HFFc6 (cell line): ENCODE measurements at regions not wholly inside any gene's neighbourhood (a gene's known extent, or its start where the extent isn't known, plus 50 kb on each side); places are given as distances from the start of the nearest gene placed in this dataset.

Experiments
- DNase-seq: peaks from one replicate; pipeline ENCODE4 v3.0.0-alpha.2; 2018
- H3K27ac Mint-ChIP-seq: 2 replicates; pipeline ENCODE4 v1.8.0; 2020; ENCODE audit warnings: mild to moderate bottlenecking, mixed read lengths
- H3K27me3 Mint-ChIP-seq: 2 replicates; pipeline ENCODE4 v1.8.0; 2021; ENCODE audit warnings: mild to moderate bottlenecking, moderate library complexity, mixed read lengths; ENCODE audit not compliant: insufficient read depth
- H3K36me3 Mint-ChIP-seq: 2 replicates; pipeline ENCODE4 v1.8.0; 2021; ENCODE audit warnings: low read depth, mixed read lengths
- H3K4me1 Mint-ChIP-seq: 2 replicates; pipeline ENCODE4 v1.8.0; 2020; ENCODE audit warnings: low read depth, mixed read lengths
- H3K4me3 Mint-ChIP-seq: 2 replicates; pipeline ENCODE4 v1.8.0; 2020; ENCODE audit warnings: mild to moderate bottlenecking, moderate library complexity, mixed read lengths
- H3K9me3 Mint-ChIP-seq: 2 replicates; pipeline ENCODE4 v1.8.0; 2020; ENCODE audit warnings: mild to moderate bottlenecking, mixed read lengths
- TF ChIP-seq, protein P1 (sequence below): fragments of 200-600 bp; sonication (generic); IDR thresholded peaks from 2 replicates; pipeline ENCODE4 v1.5.0; 2021; ENCODE audit warnings: antibody characterized with exemption, mild to moderate bottlenecking

DNA sequence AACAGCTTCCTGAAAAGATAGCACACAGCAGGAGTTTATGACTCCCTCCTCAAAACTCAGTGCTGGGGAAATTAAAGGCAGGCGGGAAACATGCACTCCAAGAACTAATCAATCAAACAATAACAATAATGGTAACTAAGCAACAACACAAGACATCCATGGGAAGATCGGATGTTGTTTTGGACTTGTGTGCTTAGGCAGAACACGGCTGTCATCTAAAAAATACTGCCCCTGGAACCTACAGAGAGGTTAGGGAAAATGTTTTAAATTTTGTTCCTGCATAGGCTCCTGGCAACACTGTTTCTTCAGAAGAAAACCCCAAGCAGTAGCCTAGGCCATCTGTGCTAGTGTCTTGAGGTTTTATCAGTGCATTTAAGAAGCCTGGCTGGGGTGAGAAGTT is 1378.2 kb downstream of the STIM2 start:
- Mint-ChIP-seq H3K4me1 (peaks cover 26% of the 10 kb centered on the region), H3K9me3 (no peaks in the 10 kb centered on the region), H3K36me3 (no peaks in the 10 kb centered on the region), H3K4me3 (no peak overlapping the region), H3K27ac (no peak overlapping the region), H3K27me3 (no peaks in the 10 kb centered on the region)
- DNase-seq = no peak
- TF ChIP-seq, protein P1, sequence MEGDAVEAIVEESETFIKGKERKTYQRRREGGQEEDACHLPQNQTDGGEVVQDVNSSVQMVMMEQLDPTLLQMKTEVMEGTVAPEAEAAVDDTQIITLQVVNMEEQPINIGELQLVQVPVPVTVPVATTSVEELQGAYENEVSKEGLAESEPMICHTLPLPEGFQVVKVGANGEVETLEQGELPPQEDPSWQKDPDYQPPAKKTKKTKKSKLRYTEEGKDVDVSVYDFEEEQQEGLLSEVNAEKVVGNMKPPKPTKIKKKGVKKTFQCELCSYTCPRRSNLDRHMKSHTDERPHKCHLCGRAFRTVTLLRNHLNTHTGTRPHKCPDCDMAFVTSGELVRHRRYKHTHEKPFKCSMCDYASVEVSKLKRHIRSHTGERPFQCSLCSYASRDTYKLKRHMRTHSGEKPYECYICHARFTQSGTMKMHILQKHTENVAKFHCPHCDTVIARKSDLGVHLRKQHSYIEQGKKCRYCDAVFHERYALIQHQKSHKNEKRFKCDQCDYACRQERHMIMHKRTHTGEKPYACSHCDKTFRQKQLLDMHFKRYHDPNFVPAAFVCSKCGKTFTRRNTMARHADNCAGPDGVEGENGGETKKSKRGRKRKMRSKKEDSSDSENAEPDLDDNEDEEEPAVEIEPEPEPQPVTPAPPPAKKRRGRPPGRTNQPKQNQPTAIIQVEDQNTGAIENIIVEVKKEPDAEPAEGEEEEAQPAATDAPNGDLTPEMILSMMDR = no peak

DNA sequence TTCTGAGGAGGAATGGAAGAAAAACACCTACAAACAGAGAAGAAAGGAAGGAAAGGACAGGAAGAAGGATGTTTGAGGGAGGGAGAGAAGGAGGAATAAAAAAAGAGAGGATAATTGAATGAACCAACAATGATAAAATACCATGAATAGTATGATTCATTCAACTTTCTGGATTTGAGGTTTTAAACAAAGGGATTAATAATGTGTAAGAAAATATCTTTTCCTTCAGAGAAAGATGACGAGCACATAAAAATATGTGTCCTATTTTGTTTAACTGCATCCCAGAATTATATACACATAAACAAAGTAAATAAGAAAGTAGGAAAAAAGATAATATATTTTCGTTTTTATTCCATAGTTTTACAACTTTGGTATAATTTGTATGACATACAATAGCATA is 1380.4 kb downstream of the STIM2 start:
- Mint-ChIP-seq H3K4me3 (no peak overlapping the region), H3K27me3 (no peaks in the 10 kb centered on the region), H3K9me3 (no peaks in the 10 kb centered on the region), H3K27ac (no peak overlapping the region), H3K4me1 (peaks cover 15% of the 10 kb centered on the region), H3K36me3 (no peaks in the 10 kb centered on the region)
- TF ChIP-seq, protein P1 = no peak
- DNase-seq = no peak

DNA sequence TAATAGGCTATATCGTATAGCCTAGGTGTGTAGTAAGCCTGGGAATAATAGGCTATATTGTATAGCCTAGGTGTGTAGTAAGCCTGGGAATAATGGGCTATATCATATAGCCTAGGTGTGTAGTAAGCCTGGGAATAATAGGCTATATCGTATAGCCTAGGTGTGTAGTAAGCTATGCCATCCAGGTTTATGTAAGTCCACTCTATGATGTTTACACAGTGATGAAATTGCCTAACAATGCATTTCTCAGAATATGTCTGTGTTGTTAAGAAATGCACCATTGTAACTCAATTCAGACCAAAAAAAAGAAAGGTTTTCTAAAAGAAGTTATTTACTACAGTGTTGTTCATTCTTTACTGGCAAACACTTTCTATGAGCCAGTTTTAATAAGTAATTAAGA is 1387.2 kb downstream of the STIM2 start:
- H3K4me3 Mint-ChIP-seq = no peak overlapping the region
- no peaks in the 10 kb centered on the region for H3K36me3 Mint-ChIP-seq
- H3K4me1 Mint-ChIP-seq = peaks cover 19% of the 10 kb centered on the region
- no peak for DNase-seq
- TF ChIP-seq, protein P1 = no peak
- no peaks in the 10 kb centered on the region for H3K27me3 Mint-ChIP-seq
- no peak overlapping the region for H3K27ac Mint-ChIP-seq
- H3K9me3 Mint-ChIP-seq = no peaks in the 10 kb centered on the region

DNA sequence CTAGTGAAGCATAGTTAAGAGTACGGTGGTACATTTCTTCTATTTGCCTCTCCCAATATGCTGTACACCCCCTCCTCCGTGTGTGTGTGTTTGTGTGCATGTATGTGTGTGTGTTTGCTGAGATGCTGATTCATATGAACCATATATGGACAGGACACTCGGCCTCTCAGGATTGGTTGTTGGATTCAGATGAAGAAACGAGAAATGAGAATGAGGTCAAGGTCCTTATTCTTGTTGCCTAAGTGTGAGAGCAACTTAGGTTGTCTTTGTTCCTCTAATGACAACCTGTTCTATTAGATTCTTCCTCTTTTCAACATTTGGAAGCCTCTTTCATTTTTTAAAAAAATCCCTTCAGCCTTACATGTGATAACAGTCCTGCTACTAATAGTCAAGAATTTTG is 1387.6 kb downstream of the STIM2 start:
- Mint-ChIP-seq H3K4me1 (peaks cover 19% of the 10 kb centered on the region), H3K4me3 (no peak overlapping the region), H3K27me3 (no peaks in the 10 kb centered on the region), H3K36me3 (no peaks in the 10 kb centered on the region), H3K9me3 (no peaks in the 10 kb centered on the region), H3K27ac (no peak overlapping the region)
- TF ChIP-seq, protein P1 = no peak
- DNase-seq = no peak

DNA sequence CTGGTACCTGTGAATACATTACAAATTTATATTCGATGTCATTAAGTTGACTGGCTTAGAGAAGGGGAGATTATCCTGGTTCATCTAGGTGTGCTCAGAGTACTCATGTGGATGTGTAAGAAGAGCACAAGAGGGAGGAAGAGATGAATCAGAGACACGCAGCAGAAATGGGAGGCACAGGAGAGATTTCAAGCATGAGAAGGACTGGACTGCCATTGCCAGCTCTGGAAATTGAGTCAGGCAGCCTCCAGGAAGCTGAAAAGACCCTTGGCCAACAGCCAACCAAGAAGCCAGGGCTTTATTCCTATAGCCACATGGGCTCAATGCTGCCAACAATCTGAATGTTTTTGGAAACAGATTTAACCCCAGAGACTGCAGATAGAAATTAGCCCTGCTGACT is 1390.0 kb downstream of the STIM2 start:
- Mint-ChIP-seq H3K9me3 (peaks cover 9% of the 10 kb centered on the region), H3K27me3 (no peaks in the 10 kb centered on the region), H3K36me3 (peaks cover 4% of the 10 kb centered on the region; the same call in 1 of the 2 replicates), H3K4me3 (no peak overlapping the region), H3K27ac (no peak overlapping the region), H3K4me1 (peaks cover 19% of the 10 kb centered on the region)
- TF ChIP-seq, protein P1 = no peak
- no peak for DNase-seq

DNA sequence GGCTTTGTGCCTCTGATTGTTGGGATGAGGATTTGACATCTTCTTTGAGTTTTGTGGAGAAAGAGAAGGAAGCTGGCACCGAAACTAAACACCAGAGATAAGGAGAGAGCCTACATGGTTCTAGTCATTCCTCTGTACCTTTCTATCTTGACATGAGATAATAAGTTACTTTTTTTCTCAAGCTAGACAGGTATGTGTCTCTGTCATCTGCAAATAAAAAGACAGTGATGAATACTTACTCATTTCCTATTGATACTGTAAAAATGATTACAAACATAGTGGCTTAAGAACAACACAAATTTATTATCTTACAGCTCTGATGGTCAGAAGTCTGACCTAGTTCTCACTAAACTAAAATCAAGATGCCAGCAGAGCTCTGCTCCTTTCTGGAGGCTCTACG is 1391.2 kb downstream of the STIM2 start:
- Mint-ChIP-seq H3K4me1 (peaks cover 19% of the 10 kb centered on the region), H3K36me3 (peaks cover 11% of the 10 kb centered on the region; the same call in 1 of the 2 replicates), H3K27ac (no peak overlapping the region), H3K9me3 (peaks cover 15% of the 10 kb centered on the region), H3K4me3 (no peak overlapping the region), H3K27me3 (no peaks in the 10 kb centered on the region)
- TF ChIP-seq, protein P1 = no peak
- DNase-seq = no peak
